ENCODE measurements at regions not wholly inside any gene's neighbourhood (a gene's known extent, or its start where the extent isn't known, plus 50 kb on each side); places are given as distances from the start of the nearest gene placed in this dataset.
A peak's percentile ranks its signal among the peaks of the same experiment; 100 is the strongest.

DNA sequence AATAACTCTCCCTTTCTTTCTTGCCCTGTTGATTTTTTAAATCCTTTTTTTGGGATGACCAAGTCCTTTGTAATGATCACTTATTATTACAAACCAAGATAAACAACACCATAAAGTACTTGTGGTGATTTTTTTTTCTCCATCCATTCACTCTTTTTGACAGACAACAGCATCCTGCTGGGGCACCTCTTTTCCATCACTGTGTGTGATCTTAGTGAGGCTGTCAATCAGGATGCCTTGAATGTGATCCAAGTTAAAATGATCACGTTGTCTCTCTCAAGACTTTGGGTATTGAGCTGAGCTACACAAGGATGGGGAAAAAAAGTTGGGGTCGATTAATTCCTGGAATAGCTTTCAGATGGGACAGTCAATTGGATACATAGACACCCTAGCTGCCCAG is 73.6 kb upstream of the PPP2R2B start:
- H3F3A ChIP-seq (replicated peaks; ENCODE audit: insufficient read depth), result no peaks in the 10 kb centered on the region
- 41% methylated on average over 2 of the region's 2 CpGs for WGBS (ENCODE audit: low lambda C conversion rate)
- no peaks in the 10 kb centered on the region for H3K4me1 ChIP-seq (ENCODE audit: control insufficient read depth in 1 of 2, insufficient read depth in 2 of 2, low read depth in 1 of 2, low read length in 1 of 2)
- no peaks in the 10 kb centered on the region for H4K20me1 ChIP-seq (ENCODE audit: insufficient read depth)
- CTCF ChIA-PET, result interaction anchor here (1.1 to 4.7 kb wide), 6 partner anchors 14 to 419 kb away, joined by 3 to 20 read pairs (median 6); no protein-coding TSS in a partner anchor
- no peak for DNase-seq
- H3K36me3 ChIP-seq (replicated peaks in 1 of 2; ENCODE audit: control insufficient read depth in 1 of 2, insufficient read depth in 2 of 2, low read length in 1 of 2), result no peaks in the 10 kb centered on the region
- no peaks in the 10 kb centered on the region for H3K79me2 ChIP-seq (ENCODE audit: insufficient read depth)
- no peak overlapping the region for H3K9ac ChIP-seq
- no peak overlapping the region for H2AFZ ChIP-seq (ENCODE audit: low read depth)
- POLR2A ChIA-PET, result no interaction called here
- H3K4me3 ChIP-seq (ENCODE audit: low read depth in 2 of 2, low read length in 1 of 2), result no peak overlapping the region
- no peak overlapping the region for H3K27ac ChIP-seq (ENCODE audit: low read depth in 2 of 2, low read length in 1 of 2)
- no peaks in the 10 kb centered on the region for H3K9me3 ChIP-seq
- no peak overlapping the region for H3K4me2 ChIP-seq
- no peaks in the 10 kb centered on the region for H3K27me3 ChIP-seq (ENCODE audit: insufficient read depth)
- H3K9me2 ChIP-seq, result no peaks in the 10 kb centered on the region
- TF ChIP-seq GABPA (IDR thresholded peaks at IDR 0.05; ENCODE audit: low read depth) (no peak), MXI1 (IDR thresholded peaks at IDR 0.05; ENCODE audit: low read depth, low read length) (no peak), CHD2 (IDR thresholded peaks at IDR 0.05; ENCODE audit: low read length, partially characterized antibody) (no peak), RCOR1 (IDR thresholded peaks at IDR 0.05; ENCODE audit: low read length) (no peak), JUND (IDR thresholded peaks at IDR 0.05) (no peak), RAD21 (IDR thresholded peaks at IDR 0.05; ENCODE audit: low read length) (no peak), FOXM1 (IDR thresholded peaks at IDR 0.05; ENCODE audit: low read depth) (no peak)
- TF ChIP-seq, protein P1, sequence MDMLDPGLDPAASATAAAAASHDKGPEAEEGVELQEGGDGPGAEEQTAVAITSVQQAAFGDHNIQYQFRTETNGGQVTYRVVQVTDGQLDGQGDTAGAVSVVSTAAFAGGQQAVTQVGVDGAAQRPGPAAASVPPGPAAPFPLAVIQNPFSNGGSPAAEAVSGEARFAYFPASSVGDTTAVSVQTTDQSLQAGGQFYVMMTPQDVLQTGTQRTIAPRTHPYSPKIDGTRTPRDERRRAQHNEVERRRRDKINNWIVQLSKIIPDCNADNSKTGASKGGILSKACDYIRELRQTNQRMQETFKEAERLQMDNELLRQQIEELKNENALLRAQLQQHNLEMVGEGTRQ (IDR thresholded peaks at IDR 0.05; ENCODE audit: borderline replicate concordance, low read depth, low read length), result no peak

DNA sequence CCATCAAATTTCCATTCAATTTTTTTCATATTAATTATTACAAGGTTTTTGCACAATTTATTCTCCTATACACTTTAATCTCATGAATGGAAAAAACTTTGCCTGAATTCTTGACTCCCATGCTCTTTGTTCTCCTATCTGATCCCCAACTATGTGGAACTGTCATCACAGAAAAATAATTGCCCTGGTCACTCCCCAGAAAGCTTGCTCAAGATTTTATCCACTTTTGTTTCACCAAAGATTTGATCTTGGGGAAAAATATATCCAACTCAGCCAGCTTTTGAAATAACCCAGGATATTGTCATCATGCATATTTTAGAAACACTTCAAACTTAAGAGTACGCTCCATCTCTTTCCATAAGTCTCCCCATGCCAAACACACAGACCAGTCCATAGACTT is 77.7 kb upstream of the PPP2R2B start:
- TF ChIP-seq YY1 (IDR thresholded peaks at IDR 0.05; ENCODE audit: low read depth) (no peak), POLR2AphosphoS5 (IDR thresholded peaks at IDR 0.05; ENCODE audit: low read depth, low read length) (no peak), SMC3 (IDR thresholded peaks at IDR 0.05; ENCODE audit: low read depth, low read length) (no peak), JUND (IDR thresholded peaks at IDR 0.05) (peak; percentile 41; the same call in 1 of the 2 replicates), EP300 (IDR thresholded peaks at IDR 0.05; ENCODE audit: borderline replicate concordance in 1 of 2, low read depth in 1 of 2, low read length in 1 of 2) (peak in 1 of 2 experiments; percentile 49; a peak in 1 of 4 replicates), TCF12 (IDR thresholded peaks at IDR 0.05) (peak; percentile 57; the same call in 1 of the 2 replicates), TEAD4 (IDR thresholded peaks at IDR 0.05; ENCODE audit: borderline replicate concordance, insufficient read depth) (0 out of 2 replicates have a peak, but pooled peaks have one; percentile 37)
- TF ChIP-seq, protein P2, sequence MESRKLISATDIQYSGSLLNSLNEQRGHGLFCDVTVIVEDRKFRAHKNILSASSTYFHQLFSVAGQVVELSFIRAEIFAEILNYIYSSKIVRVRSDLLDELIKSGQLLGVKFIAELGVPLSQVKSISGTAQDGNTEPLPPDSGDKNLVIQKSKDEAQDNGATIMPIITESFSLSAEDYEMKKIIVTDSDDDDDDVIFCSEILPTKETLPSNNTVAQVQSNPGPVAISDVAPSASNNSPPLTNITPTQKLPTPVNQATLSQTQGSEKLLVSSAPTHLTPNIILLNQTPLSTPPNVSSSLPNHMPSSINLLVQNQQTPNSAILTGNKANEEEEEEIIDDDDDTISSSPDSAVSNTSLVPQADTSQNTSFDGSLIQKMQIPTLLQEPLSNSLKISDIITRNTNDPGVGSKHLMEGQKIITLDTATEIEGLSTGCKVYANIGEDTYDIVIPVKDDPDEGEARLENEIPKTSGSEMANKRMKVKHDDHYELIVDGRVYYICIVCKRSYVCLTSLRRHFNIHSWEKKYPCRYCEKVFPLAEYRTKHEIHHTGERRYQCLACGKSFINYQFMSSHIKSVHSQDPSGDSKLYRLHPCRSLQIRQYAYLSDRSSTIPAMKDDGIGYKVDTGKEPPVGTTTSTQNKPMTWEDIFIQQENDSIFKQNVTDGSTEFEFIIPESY (IDR thresholded peaks at IDR 0.05; ENCODE audit: borderline replicate concordance, low read depth), result no peak
- TF ChIP-seq, protein P3, sequence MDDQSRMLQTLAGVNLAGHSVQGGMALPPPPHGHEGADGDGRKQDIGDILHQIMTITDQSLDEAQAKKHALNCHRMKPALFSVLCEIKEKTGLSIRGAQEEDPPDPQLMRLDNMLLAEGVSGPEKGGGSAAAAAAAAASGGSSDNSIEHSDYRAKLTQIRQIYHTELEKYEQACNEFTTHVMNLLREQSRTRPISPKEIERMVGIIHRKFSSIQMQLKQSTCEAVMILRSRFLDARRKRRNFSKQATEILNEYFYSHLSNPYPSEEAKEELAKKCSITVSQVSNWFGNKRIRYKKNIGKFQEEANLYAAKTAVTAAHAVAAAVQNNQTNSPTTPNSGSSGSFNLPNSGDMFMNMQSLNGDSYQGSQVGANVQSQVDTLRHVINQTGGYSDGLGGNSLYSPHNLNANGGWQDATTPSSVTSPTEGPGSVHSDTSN (IDR thresholded peaks at IDR 0.05), result peak; percentile 73
- DNase-seq, result no peak
- Histone ChIP-seq H3K27ac (ENCODE audit: low read depth in 2 of 2, low read length in 1 of 2) (no peak overlapping the region), H4K20me1 (ENCODE audit: insufficient read depth) (no peaks in the 10 kb centered on the region), H3K9me3 (no peaks in the 10 kb centered on the region), H3K36me3 (replicated peaks in 1 of 2; ENCODE audit: control insufficient read depth in 1 of 2, insufficient read depth in 2 of 2, low read length in 1 of 2) (no peaks in the 10 kb centered on the region), H3K9me2 (no peaks in the 10 kb centered on the region), H3K4me3 (ENCODE audit: low read depth in 2 of 2, low read length in 1 of 2) (no peak overlapping the region), H2AFZ (ENCODE audit: low read depth) (no peak overlapping the region), H3K79me2 (ENCODE audit: insufficient read depth) (no peaks in the 10 kb centered on the region), H3K4me1 (ENCODE audit: control insufficient read depth in 1 of 2, insufficient read depth in 2 of 2, low read depth in 1 of 2, low read length in 1 of 2) (no peaks in the 10 kb centered on the region), H3K27me3 (ENCODE audit: insufficient read depth) (no peaks in the 10 kb centered on the region), H3K9ac (no peak overlapping the region), H3F3A (replicated peaks; ENCODE audit: insufficient read depth) (no peaks in the 10 kb centered on the region), H3K4me2 (no peak overlapping the region)
- WGBS (ENCODE audit: low lambda C conversion rate), result 86% methylated on average over 1 of the region's 1 CpG
- CTCF ChIA-PET, result interaction anchor here (3.1 kb wide), 1 partner anchor 423 kb away, joined by 11 read pairs; no protein-coding TSS in a partner anchor
- POLR2A ChIA-PET, result no interaction called here
